SH-SY5Y (cell line): ENCODE measurements at regions not wholly inside any gene's neighbourhood (a gene's known extent, or its start where the extent isn't known, plus 50 kb on each side); places are given as distances from the start of the nearest gene placed in this dataset.

Experiments
- GATA2 ChIP-seq: IDR thresholded peaks from 2 replicates; pipeline ENCODE4 v1.6.1; 2011; ENCODE audit warnings: mild to moderate bottlenecking, low read depth, low read length
- GATA3 ChIP-seq: IDR thresholded peaks from 2 replicates; pipeline ENCODE4 v1.6.1; 2011; ENCODE audit warnings: low read depth, mild to moderate bottlenecking, low read length, moderate library complexity

DNA sequence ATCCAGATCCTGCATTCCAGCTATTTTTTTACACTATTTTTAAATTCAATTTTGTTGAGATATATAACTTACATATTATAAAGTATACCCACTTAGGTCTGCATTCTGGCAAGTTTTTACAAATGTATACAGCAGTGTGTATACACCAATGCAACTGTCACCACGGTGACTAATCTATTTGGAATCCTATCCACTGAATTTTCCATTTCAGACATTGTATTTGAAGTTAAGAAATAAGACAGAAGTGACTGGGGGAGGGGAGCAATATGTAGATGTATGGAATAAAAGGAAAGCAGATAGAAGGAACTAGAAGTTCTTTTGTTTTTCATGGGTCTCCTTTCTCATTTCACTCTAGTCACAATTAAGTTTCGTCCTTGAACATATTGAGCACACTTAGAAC is 431.5 kb upstream of the CHRM3 start:
- TF ChIP-seq GATA2 (no peak), GATA3 (no peak)
